ENCODE measurements at regions not wholly inside any gene's neighbourhood (a gene's known extent, or its start where the extent isn't known, plus 50 kb on each side); places are given as distances from the start of the nearest gene placed in this dataset.

DNA sequence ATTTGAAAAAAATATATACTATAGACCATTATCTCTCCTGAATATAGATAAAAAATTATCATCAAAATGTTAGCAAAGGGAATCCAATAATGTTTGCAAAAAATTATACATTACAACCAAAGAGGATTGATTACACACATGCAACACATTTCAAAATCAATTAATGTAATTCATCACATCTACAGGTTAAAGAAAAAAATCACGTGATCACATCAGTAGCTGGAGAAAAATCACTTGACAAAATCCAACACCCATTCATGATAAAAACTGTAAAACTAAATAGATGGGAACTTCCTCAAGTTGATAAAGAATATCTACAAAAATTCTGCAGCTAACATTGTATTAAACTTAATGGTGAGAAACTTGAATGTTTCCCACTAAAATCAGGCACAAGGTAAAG, 1047.5 kb upstream of the CNTNAP5 start:
- no peak for DNase-seq (ENCODE audit: low read depth in 3 of 3)

- no peak for DNase-seq (ENCODE audit: low read depth in 3 of 3)
These were observed 1044.4 kb upstream of the CNTNAP5 start for GRCh38 chr2:122980671-122981070.

DNA sequence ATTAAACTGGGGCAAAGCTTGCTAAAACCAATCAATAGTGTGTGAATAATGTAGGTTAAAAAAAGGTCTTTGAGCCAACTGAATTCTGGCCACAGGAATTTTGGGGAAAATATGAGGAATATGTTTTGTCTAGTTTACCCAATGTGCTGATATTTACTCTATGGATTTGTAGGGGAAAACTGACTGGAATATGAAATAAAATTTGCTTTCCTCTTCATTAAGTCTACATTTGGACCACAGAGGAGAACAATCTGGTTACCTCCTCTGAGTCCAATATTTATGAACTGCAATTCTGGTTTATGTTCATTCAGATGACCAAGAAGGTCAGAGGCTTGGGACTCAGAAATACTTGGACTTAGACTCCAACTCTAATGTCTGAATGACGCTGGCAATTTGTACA, 1042.2 kb upstream of the CNTNAP5 start:
- DNase-seq (ENCODE audit: low read depth in 3 of 3) = no peak

DNA sequence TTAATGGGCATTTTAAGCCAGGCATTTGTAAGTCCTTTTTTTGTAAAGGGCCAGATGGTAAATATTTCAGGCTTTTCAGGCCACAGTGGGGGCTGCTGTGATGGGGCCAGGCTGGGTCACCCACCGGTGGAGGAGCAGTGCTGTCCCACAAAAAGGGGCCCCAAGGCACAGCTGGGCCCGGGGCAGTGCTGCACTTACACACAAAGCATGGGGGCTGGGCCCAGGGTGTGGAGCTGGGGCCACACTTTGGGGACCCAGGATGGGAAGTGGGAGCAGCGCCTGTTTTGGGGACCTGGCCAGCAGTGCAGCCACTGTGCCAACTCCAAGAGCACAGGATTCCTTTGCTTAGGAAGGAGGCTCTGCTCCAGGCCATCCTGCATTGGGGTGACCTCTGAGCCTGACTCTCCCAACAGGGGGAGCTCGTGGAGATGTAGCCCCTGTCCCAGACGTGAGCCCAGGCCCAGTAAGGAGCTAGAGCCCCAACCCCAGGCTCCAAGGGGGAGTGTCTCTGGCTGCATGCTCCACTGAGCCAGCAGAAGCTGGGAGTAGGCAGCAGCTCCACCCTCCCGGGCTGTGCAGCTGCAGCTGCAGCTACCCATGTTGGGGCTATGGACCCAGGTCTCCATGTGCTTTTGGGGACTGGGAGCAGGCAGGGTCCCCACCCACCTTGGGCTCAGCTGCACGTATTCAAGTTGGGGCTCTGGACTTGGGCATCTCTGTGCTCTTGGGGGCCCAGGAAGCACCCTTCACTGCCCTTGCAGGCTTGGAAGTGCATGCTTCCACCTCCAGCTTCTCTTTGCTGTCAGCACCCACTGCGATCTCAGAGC, 1036.5 kb upstream of the CNTNAP5 start:
- no peak for DNase-seq (ENCODE audit: low read depth in 3 of 3)

GRCh38 chr2:122993592-122993991, 1031.5 kb upstream of the CNTNAP5 start:
- DNase-seq (ENCODE audit: low read depth in 3 of 3) = no peak

- DNase-seq (ENCODE audit: low read depth in 3 of 3) = no peak
These were observed 1025.8 kb upstream of the CNTNAP5 start for GRCh38 chr2:122999258-122999657.

GRCh38 chr2:122999821-123000220, 1025.3 kb upstream of the CNTNAP5 start:
- no peak for DNase-seq (ENCODE audit: low read depth in 3 of 3)

GRCh38 chr2:123002660-123003248, 1022.3 kb upstream of the CNTNAP5 start:
- DNase-seq (ENCODE audit: low read depth in 3 of 3) = no peak

DNA sequence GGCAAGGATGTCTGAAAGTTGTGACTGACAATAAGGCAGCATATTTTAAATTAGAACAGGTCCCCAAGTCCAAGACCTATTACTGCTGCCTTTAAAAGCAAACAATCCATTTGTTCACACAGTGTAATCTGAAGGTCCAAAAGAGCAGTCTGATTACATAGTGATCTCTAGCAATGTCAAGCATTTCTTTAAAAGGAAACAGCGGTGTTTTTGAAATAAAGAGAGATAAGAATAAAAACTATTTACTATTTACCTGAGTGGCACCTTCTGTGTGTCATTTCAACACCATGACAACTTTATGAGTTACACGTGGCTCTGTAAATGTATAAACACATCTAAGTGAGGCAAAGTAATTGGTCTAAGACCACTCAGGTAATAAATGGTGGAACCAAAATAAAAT, 1009.9 kb upstream of the CNTNAP5 start:
- no peak for DNase-seq (ENCODE audit: low read depth in 3 of 3)

- no peak for DNase-seq (ENCODE audit: low read depth in 3 of 3)
These were observed 989.5 kb upstream of the CNTNAP5 start for GRCh38 chr2:123035541-123035940.

GRCh38 chr2:123036300-123036699, 988.8 kb upstream of the CNTNAP5 start:
- no peak for DNase-seq (ENCODE audit: low read depth in 3 of 3)

DNA sequence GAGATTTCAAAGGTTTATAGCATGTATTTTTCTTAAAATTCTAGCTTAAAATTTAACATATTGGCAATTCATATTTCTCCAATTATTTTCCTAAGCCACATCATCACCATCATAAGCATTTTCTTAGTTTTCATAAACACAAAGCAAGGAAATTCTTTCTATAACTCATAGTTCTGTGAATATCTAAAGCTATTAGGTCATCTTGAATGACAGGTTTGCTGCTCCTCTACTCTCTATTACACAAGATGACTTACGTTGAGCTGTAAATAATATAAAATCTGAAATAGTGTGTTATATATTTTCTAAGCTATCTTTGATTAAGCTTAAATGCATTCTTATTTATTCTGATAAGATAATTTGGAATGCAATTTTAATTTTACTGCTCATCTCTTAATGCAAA, 984.6 kb upstream of the CNTNAP5 start:
- no peak for DNase-seq (ENCODE audit: low read depth in 3 of 3)

GRCh38 chr2:123043458-123043857, 981.6 kb upstream of the CNTNAP5 start:
- no peak for DNase-seq (ENCODE audit: low read depth in 3 of 3)

- no peak for DNase-seq (ENCODE audit: low read depth in 3 of 3)
These were observed 979.4 kb upstream of the CNTNAP5 start for GRCh38 chr2:123045713-123046112.

DNA sequence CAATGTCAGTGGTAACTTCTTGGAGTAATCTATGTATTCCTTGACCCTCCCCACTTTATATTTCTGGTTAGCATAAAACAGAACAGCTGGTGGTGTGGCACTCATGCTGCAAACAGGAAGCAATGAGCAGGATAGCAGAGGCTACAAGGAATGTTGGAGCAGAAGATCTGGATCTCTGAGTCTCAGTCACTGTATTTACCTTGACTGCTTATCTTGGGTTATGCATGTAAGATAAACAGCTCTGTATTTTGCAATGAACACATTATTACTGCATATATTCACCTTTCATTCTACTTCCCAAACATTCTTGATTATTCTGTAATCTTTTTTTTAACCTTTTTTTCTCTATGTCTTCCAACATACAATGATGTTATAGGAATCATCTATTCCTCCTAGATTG, 977.9 kb upstream of the CNTNAP5 start:
- no peak for DNase-seq (ENCODE audit: low read depth in 3 of 3)

GRCh38 chr2:123051136-123051535, 974.0 kb upstream of the CNTNAP5 start:
- no peak for DNase-seq (ENCODE audit: low read depth in 3 of 3)

DNA sequence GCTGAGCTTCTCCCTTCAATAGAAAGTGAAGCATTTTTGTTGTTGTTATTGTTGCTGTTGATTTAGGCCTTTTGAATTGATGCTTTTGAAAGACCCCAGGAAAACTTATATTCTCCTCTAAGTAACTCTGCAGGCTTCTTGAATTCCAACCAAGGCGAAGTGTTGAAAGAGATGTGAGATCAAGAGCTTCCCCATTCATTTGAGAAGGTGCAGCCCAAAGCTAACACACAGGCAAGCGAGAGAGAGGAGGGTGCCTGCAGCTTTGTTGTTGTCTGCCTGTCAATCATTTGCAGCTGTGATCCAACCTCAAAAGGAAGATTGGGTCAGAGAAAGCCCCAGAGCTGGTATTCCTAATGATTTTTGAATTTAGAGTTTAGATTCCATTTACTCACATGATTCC, 963.6 kb upstream of the CNTNAP5 start:
- DNase-seq (ENCODE audit: low read depth in 3 of 3) = no peak

GRCh38 chr2:123073371-123073770, 951.7 kb upstream of the CNTNAP5 start:
- DNase-seq (ENCODE audit: low read depth in 3 of 3) = no peak

GRCh38 chr2:123073956-123074355, 951.1 kb upstream of the CNTNAP5 start:
- no peak for DNase-seq (ENCODE audit: low read depth in 3 of 3)

DNA sequence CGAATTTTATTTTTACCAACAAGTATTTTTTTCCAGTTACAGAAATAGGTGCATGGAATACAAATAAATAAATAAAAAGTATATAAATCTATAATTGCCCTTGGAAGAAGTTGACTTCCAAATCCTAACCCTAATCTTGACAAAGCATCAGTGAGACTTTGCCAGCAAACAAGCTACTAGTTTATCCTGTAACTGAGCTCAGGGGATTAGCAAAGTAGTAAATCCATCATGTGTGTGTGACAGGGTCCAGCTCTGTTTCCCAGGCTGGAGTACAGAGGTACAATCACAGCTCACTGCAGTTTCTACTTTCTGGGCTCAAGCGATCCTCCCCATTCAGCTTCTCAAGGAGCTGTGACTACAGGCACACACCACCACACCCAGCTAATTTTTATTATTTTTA, 948.0 kb upstream of the CNTNAP5 start:
- no peak for DNase-seq (ENCODE audit: low read depth in 3 of 3)

GRCh38 chr2:123080331-123080730, 944.8 kb upstream of the CNTNAP5 start:
- no peak for DNase-seq (ENCODE audit: low read depth in 3 of 3)

- no peak for DNase-seq (ENCODE audit: low read depth in 3 of 3)
These were observed 939.6 kb upstream of the CNTNAP5 start for GRCh38 chr2:123085484-123085883.

DNA sequence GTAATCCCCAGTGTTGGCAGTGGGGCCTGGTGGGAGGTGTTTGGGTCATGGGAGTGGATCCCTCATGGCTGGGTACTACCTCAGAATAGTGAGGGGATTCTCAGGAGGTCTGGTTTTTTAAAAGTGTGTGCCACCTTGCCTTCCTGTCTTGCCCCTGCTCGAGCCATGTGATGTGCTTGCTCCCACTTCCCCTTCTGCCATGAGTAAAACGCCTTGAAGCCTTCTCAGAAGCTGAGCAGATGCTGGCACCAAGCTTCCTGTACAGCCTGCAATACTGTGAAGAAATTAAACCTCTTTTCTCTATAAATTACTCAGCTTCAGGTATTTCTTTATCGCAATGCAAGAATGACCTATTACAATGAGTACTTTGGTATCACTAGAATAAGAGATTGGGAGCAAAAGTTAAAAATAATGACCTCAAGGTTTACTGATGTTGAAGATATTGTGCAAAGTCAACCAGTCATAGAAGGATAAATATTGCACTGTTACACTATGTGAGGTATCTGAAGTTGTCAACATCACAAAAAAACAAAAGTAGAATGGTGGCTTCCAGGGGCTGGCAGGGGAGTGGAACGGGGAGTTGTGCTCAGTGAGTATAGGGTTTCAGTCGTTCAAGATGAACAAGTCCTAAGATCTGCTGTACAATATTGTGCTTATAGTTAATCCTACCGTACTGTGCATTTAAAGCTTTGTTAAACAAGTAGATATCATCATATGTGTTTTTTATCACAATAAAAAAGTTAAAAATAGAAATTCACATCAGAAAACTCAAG, 938.3 kb upstream of the CNTNAP5 start:
- DNase-seq (ENCODE audit: low read depth in 3 of 3) = no peak

All from stimulated activated CD4-positive, alpha-beta T cell treated with anti-CD3 and anti-CD28 coated beads, TNF-alpha, amount 100 ng/mL, for 4 hours (primary cell).